NT2/D1 (cell line): ENCODE measurements at regions not wholly inside any gene's neighbourhood (a gene's known extent, or its start where the extent isn't known, plus 50 kb on each side); places are given as distances from the start of the nearest gene placed in this dataset.

Source experiments
- YY1 ChIP-seq: IDR thresholded peaks from 2 replicates; pipeline ENCODE4 v1.6.1; 2011; ENCODE audit not compliant: insufficient read length, insufficient read depth
- ZNF274 ChIP-seq: IDR thresholded peaks from 2 replicates; pipeline ENCODE4 v1.6.1; 2011; ENCODE audit warnings: mild to moderate bottlenecking, low read depth, low read length

- TF ChIP-seq YY1 (no peak), ZNF274 (no peak)
These were observed 315.0 kb downstream of the DHX35 start for GRCh38 chr20:39277185-39277584.
